ENCODE measurements at regions not wholly inside any gene's neighbourhood (a gene's known extent, or its start where the extent isn't known, plus 50 kb on each side); places are given as distances from the start of the nearest gene placed in this dataset.

- no peaks in the 10 kb centered on the region for H4K20me1 ChIP-seq (replicated peaks in 1 of 2; ENCODE audit: control insufficient read depth in 1 of 2, insufficient read depth in 2 of 2, low read length in 2 of 2)
- no peaks in the 10 kb centered on the region; a peak in 1 of 7 replicates for H3K4me1 ChIP-seq (replicated peaks in 1 of 4; ENCODE audit: control insufficient read depth in 3 of 4, insufficient read depth in 4 of 4, low read length in 3 of 4)
- no peak overlapping the region for H3K9ac ChIP-seq (replicated peaks in 1 of 4; ENCODE audit: extremely low read depth in 1 of 4, low read depth in 3 of 4, low read length in 3 of 4)
- no peak overlapping the region for H2AFZ ChIP-seq (ENCODE audit: low read length)
- no peak overlapping the region for H2BK20ac ChIP-seq (ENCODE audit: low read length)
- no peak overlapping the region for H3K14ac ChIP-seq (ENCODE audit: insufficient read length)
- H3K18ac ChIP-seq (ENCODE audit: extremely low read depth, low read length): no peak overlapping the region
- no peak overlapping the region for H3K4me3 ChIP-seq (ENCODE audit: extremely low read depth in 1 of 4, insufficient read depth in 2 of 4, low read depth in 3 of 4, low read length in 4 of 4)
- H2AK5ac ChIP-seq (ENCODE audit: low read depth, low read length): no peak overlapping the region
- H4K91ac ChIP-seq (replicated peaks; ENCODE audit: insufficient read length, low read length): no peak overlapping the region
- 56% methylated on average over 3 of the region's 3 CpGs; no CpG with 5 or more reads in 1 of the 2 experiments for WGBS, 2 experiments (ENCODE audit: extremely low coverage in 1 of 2, insufficient coverage in 1 of 2, insufficient read length in 1 of 2, insufficient replicate concordance in 2 of 2, low coverage in 1 of 2, low lambda C conversion rate in 2 of 2, missing lambda C conversion rate in 1 of 2)
- no peak overlapping the region for H3K23ac ChIP-seq (ENCODE audit: insufficient read length)
- H2BK12ac ChIP-seq (ENCODE audit: low read depth, low read length): no peak overlapping the region
- no peak overlapping the region for H3K4ac ChIP-seq (replicated peaks; ENCODE audit: insufficient read length, low read depth, low read length)
- no peaks in the 10 kb centered on the region for H3K9me3 ChIP-seq (ENCODE audit: insufficient read depth in 2 of 2, low read depth in 1 of 2, low read length in 1 of 2)
- H3K23me2 ChIP-seq (ENCODE audit: low read depth, low read length): no peaks in the 10 kb centered on the region
- no peaks in the 10 kb centered on the region for H3K79me1 ChIP-seq (ENCODE audit: low read depth, low read length)
- H4K8ac ChIP-seq (ENCODE audit: extremely low read depth, insufficient read depth, low read length): no peak overlapping the region
- no peaks in the 10 kb centered on the region for H3K79me2 ChIP-seq (ENCODE audit: control insufficient read depth in 1 of 2, insufficient read depth in 2 of 2, low read length in 2 of 2)
- no peaks in the 10 kb centered on the region for H3K27me3 ChIP-seq (replicated peaks in 1 of 4; ENCODE audit: control insufficient read depth in 3 of 4, extremely low read depth in 1 of 4, insufficient read depth in 3 of 4, low read length in 3 of 4)
- H3K27ac ChIP-seq (ENCODE audit: low read depth, low read length): no peak overlapping the region
- no peak for FAIRE-seq
- no peaks in the 10 kb centered on the region for H3K36me3 ChIP-seq (ENCODE audit: control insufficient read depth in 2 of 4, insufficient read depth in 4 of 4, low read length in 3 of 4)
- H2BK15ac ChIP-seq (ENCODE audit: low read length): no peak overlapping the region
- no peak overlapping the region for H4K5ac ChIP-seq (ENCODE audit: insufficient read length, low read depth, low read length)
- no peak overlapping the region for H2BK120ac ChIP-seq (replicated peaks; ENCODE audit: low read depth, low read length)
- H3K4me2 ChIP-seq (ENCODE audit: insufficient read depth in 1 of 2, low read depth in 2 of 2, low read length in 2 of 2): no peak overlapping the region
- no peak overlapping the region for H3K56ac ChIP-seq (replicated peaks; ENCODE audit: insufficient read length, low read depth, low read length)
- ChIA-PET POLR2A (ENCODE audit: partially characterized antibody) (no interaction called here), CTCF (ENCODE audit: partially characterized antibody) (interaction anchor here (1.1 kb wide), 1 partner anchor 46 kb away, joined by 3 read pairs; no protein-coding TSS in a partner anchor)
- no peak for DNase-seq (ENCODE audit: low read depth in 1 of 2, low spot score in 2 of 2)
- no peak overlapping the region for H2BK5ac ChIP-seq (ENCODE audit: low read depth, low read length)
- no peak for TF ChIP-seq CBX5 (IDR thresholded peaks at IDR 0.05; ENCODE audit: low read depth, low read length)
Observed at GRCh38 chr6:115665310-115665709, 395.4 kb downstream of the FRK start.
